ENCODE measurements at regions not wholly inside any gene's neighbourhood (a gene's known extent, or its start where the extent isn't known, plus 50 kb on each side); places are given as distances from the start of the nearest gene placed in this dataset.

GRCh38 chrX:43008356-43008755 is 230.4 kb upstream of the PPP1R2C start:
- DNase-seq (ENCODE audit: low read depth, low spot score), result no peak

GRCh38 chrX:43016021-43016420 is 238.1 kb upstream of the PPP1R2C start:
- peak; percentile 0 for DNase-seq (ENCODE audit: low read depth, low spot score)

GRCh38 chrX:43018031-43018430 is 240.1 kb upstream of the PPP1R2C start:
- no peak for DNase-seq (ENCODE audit: low read depth, low spot score)

- no peak for DNase-seq (ENCODE audit: low read depth, low spot score)
Observed at GRCh38 chrX:43019021-43019420, 241.1 kb upstream of the PPP1R2C start.

- no peak for DNase-seq (ENCODE audit: low read depth, low spot score)
Observed at GRCh38 chrX:43025806-43026315, 247.9 kb upstream of the PPP1R2C start.

GRCh38 chrX:43064096-43064495 is 286.1 kb upstream of the PPP1R2C start:
- no peak for DNase-seq (ENCODE audit: low read depth, low spot score)

GRCh38 chrX:43065978-43066377 is 288.0 kb upstream of the PPP1R2C start:
- DNase-seq (ENCODE audit: low read depth, low spot score), result no peak

- no peak for DNase-seq (ENCODE audit: low read depth, low spot score)
Observed at GRCh38 chrX:43068639-43069038, 290.7 kb upstream of the PPP1R2C start.

GRCh38 chrX:43083016-43083415 is 305.1 kb upstream of the PPP1R2C start:
- DNase-seq (ENCODE audit: low read depth, low spot score), result no peak

- DNase-seq (ENCODE audit: low read depth, low spot score), result no peak
Observed at GRCh38 chrX:43087830-43088229, 309.9 kb upstream of the PPP1R2C start.

- no peak for DNase-seq (ENCODE audit: low read depth, low spot score)
Observed at GRCh38 chrX:43096830-43097229, 318.9 kb upstream of the PPP1R2C start.

- no peak for DNase-seq (ENCODE audit: low read depth, low spot score)
Observed at GRCh38 chrX:43106009-43106408, 328.0 kb upstream of the PPP1R2C start.

GRCh38 chrX:43108828-43109227 is 330.9 kb upstream of the PPP1R2C start:
- no peak for DNase-seq (ENCODE audit: low read depth, low spot score)

- DNase-seq (ENCODE audit: low read depth, low spot score), result no peak
Observed at GRCh38 chrX:43121637-43122036, 343.7 kb upstream of the PPP1R2C start.

- DNase-seq (ENCODE audit: low read depth, low spot score), result no peak
Observed at GRCh38 chrX:43139645-43140044, 361.7 kb upstream of the PPP1R2C start.

- no peak for DNase-seq (ENCODE audit: low read depth, low spot score)
Observed at GRCh38 chrX:43140582-43140981, 362.6 kb upstream of the PPP1R2C start.

- no peak for DNase-seq (ENCODE audit: low read depth, low spot score)
Observed at GRCh38 chrX:43141885-43142284, 363.9 kb upstream of the PPP1R2C start.

GRCh38 chrX:43148305-43148704 is 370.3 kb upstream of the PPP1R2C start:
- DNase-seq (ENCODE audit: low read depth, low spot score), result no peak

GRCh38 chrX:43165343-43165920 is 387.5 kb upstream of the PPP1R2C start:
- DNase-seq (ENCODE audit: low read depth, low spot score), result no peak

- DNase-seq (ENCODE audit: low read depth, low spot score), result no peak
Observed at GRCh38 chrX:43166874-43167273, 388.9 kb upstream of the PPP1R2C start.

- no peak for DNase-seq (ENCODE audit: low read depth, low spot score)
Observed at GRCh38 chrX:43175434-43175833, 397.5 kb upstream of the PPP1R2C start.

- no peak for DNase-seq (ENCODE audit: low read depth, low spot score)
Observed at GRCh38 chrX:43176686-43177085, 398.7 kb upstream of the PPP1R2C start.

- no peak for DNase-seq (ENCODE audit: low read depth, low spot score)
Observed at GRCh38 chrX:43188296-43188695, 410.3 kb upstream of the PPP1R2C start.

- DNase-seq (ENCODE audit: low read depth, low spot score), result no peak
Observed at GRCh38 chrX:43211570-43211969, 433.6 kb upstream of the PPP1R2C start.
